HCT116 (cell line): ENCODE measurements at regions not wholly inside any gene's neighbourhood (a gene's known extent, or its start where the extent isn't known, plus 50 kb on each side); places are given as distances from the start of the nearest gene placed in this dataset.

ENCODE experiments used
- ATAC-seq: fragments of 200-7000 bp; cut with Tn5 transposase; 2 replicates; pipeline ENCODE4 v1.9.1; 2020; ENCODE audit warnings: mild to moderate bottlenecking, moderate library complexity
- BruUV-seq: library from RNA; stranded (reverse); fragments of 400-500 nt; replicated peaks from 2 replicates; lab custom pipeline; 2021; lab: Mats Ljungman, UMichigan
- CTCF ChIA-PET: fragments of 300-600 bp; sonication (Branson Sonifier 250); formaldehyde crosslinking; loops from one replicate; lab custom pipeline; 2021; ENCODE audit warnings: antibody characterized with exemption; lab: Charles Lee
- POLR2A ChIA-PET: fragments of 300-600, 350-600 bp; sonication (Branson Sonifier 250); formaldehyde crosslinking; loops from one replicate; lab custom pipeline; 2021; ENCODE audit warnings: antibody characterized with exemption; lab: Charles Lee
- RAD21 ChIA-PET, 2 experiments: fragments of 300-600 bp; sonication (Branson Sonifier 250); formaldehyde crosslinking; loops; one replicate each; lab custom pipeline; 2023; ENCODE audit warnings: low total read pairs in 2 of 2; ENCODE audit not compliant: uncharacterized antibody in 2 of 2, unreplicated experiment in 2 of 2, low non-redundant PET in 1 of 2; lab: Charles Lee
- DNase-seq: peaks from one replicate; pipeline ENCODE4 v3.0.0-alpha.2; 2010; ENCODE audit warnings: low read depth, low spot score
- H2AFZ ChIP-seq: fragments of 200-600 bp; shearing (Covaris generic), sonication (generic); 2 replicates; pipeline ENCODE4 v1.6.1; 2017; ENCODE audit warnings: low read depth, mixed run types, mixed read lengths, antibody characterized with exemption, low read length; ENCODE audit not compliant: poor library complexity, severe bottlenecking
- H3K27ac ChIP-seq: 2 replicates; pipeline ENCODE4 v1.5.1; 2012; ENCODE audit warnings: low read depth, low read length
- H3K27me3 ChIP-seq: fragments of 200-600 bp; sonication (generic); 2 replicates; pipeline ENCODE4 v1.6.1; 2016; ENCODE audit warnings: mixed run types, low read length, mixed read lengths; ENCODE audit not compliant: insufficient read depth
- H3K36me3 ChIP-seq, 2 experiments: fragments of 200-500 bp in 1 of 2; fragments of 200-600 bp in 1 of 2; sonication (Bioruptor generic) in 1 of 2; sonication (generic) in 1 of 2; 2 replicates each; pipeline versions ENCODE4 v1.5.1 to v1.6.1; 2014 to 2016; ENCODE audit warnings: low read length in 2 of 2, inconsistent platforms in 1 of 2, mixed read lengths in 1 of 2, mixed run types in 1 of 2; ENCODE audit not compliant: insufficient read depth in 2 of 2, control insufficient read depth in 1 of 2
- H3K4me1 ChIP-seq, 2 experiments: fragments of 200-600 bp in 1 of 2; sonication (generic) in 1 of 2; 2 replicates each; pipeline versions ENCODE4 v1.5.1 to v1.6.1; 2012 to 2017; ENCODE audit warnings: low read length in 2 of 2, inconsistent platforms in 1 of 2, mild to moderate bottlenecking in 1 of 2, mixed read lengths in 1 of 2, mixed run types in 1 of 2, moderate library complexity in 1 of 2; ENCODE audit not compliant: insufficient read depth in 2 of 2, control insufficient read depth in 1 of 2
- H3K4me2 ChIP-seq: fragments of 200-600 bp; sonication (generic); 2 replicates; pipeline ENCODE4 v1.6.1; 2017; ENCODE audit warnings: mixed run types, low read length, mixed read lengths
- H3K4me3 ChIP-seq, 2 experiments: fragments of 200-600 bp in 1 of 2; sonication (generic) in 1 of 2; replicated peaks in 1 of 2; 2 replicates each; pipeline ENCODE4 v1.5.1; 2011 to 2016; ENCODE audit warnings: low read length in 2 of 2, control low read depth in 1 of 2, low read depth in 1 of 2, mild to moderate bottlenecking in 1 of 2, mixed read lengths in 1 of 2, mixed run types in 1 of 2
- H3K79me2 ChIP-seq: fragments of 200-600 bp; sonication (generic); 2 replicates; pipeline ENCODE4 v1.6.1; 2017; ENCODE audit warnings: mild to moderate bottlenecking, mixed run types, low read length, moderate library complexity, mixed read lengths; ENCODE audit not compliant: insufficient read depth
- H3K9ac ChIP-seq: fragments of 200-600 bp; sonication (generic); 2 replicates; pipeline ENCODE4 v1.6.1; 2016; ENCODE audit warnings: low read length, mixed read lengths
- H3K9me2 ChIP-seq: fragments of 200-600 bp; sonication (generic), shearing (Covaris generic); 2 replicates; pipeline ENCODE4 v1.6.1; 2017; ENCODE audit warnings: mixed run types, mild to moderate bottlenecking, moderate library complexity; ENCODE audit not compliant: insufficient read depth
- H3K9me3 ChIP-seq, 2 experiments: fragments of 200-500 bp in 1 of 2; fragments of 200-600 bp in 1 of 2; sonication (Bioruptor generic) in 1 of 2; sonication (generic) in 1 of 2; 2 replicates each; pipeline ENCODE4 v1.6.1; 2014 to 2017; ENCODE audit warnings: low read length in 2 of 2, mixed read lengths in 2 of 2, inconsistent platforms in 1 of 2, low read depth in 1 of 2, mild to moderate bottlenecking in 1 of 2, mixed run types in 1 of 2, moderate library complexity in 1 of 2; ENCODE audit not compliant: control insufficient read depth in 1 of 2, insufficient read depth in 1 of 2
- H4K20me1 ChIP-seq: fragments of 200-600 bp; sonication (generic), shearing (Covaris generic); 2 replicates; pipeline ENCODE4 v1.6.1; 2017; ENCODE audit warnings: mixed run types, mild to moderate bottlenecking, moderate library complexity; ENCODE audit not compliant: insufficient read depth
- ATF3 ChIP-seq: IDR thresholded peaks from 2 replicates; pipeline ENCODE4 v1.6.1; 2012
- CBX3 ChIP-seq: IDR thresholded peaks from 2 replicates; pipeline ENCODE4 v1.6.1; 2012; ENCODE audit warnings: low read depth
- CTCF ChIP-seq, 3 experiments: fragments of 200-600 bp in 1 of 3; sonication (generic) in 1 of 3; IDR thresholded peaks in 2 of 3; conservative IDR thresholded peaks in 1 of 3; 2 replicates each; pipeline ENCODE4 v1.5.1; 2012 to 2017; ENCODE audit warnings: low read depth in 2 of 3, low read length in 2 of 3, antibody characterized with exemption in 1 of 3, borderline replicate concordance in 1 of 3, control low read depth in 1 of 3, mild to moderate bottlenecking in 1 of 3, mixed read lengths in 1 of 3, mixed run types in 1 of 3, moderate library complexity in 1 of 3; ENCODE audit not compliant: insufficient read depth in 1 of 3
- EGR1 ChIP-seq: IDR thresholded peaks from 2 replicates; pipeline ENCODE4 v1.6.1; 2012; ENCODE audit warnings: low read depth
- ELF1 ChIP-seq: IDR thresholded peaks from 2 replicates; pipeline ENCODE4 v1.6.1; 2012; ENCODE audit warnings: low read depth, borderline replicate concordance
- EZH2 ChIP-seq: fragments of 200-600 bp; sonication (generic); IDR thresholded peaks from 2 replicates; pipeline ENCODE4 v1.6.1; 2017; ENCODE audit warnings: antibody characterized with exemption, mixed run types
- EZH2phosphoT487 ChIP-seq: fragments of 200-600 bp; IDR thresholded peaks from 2 replicates; pipeline ENCODE4 v1.6.1; 2018; ENCODE audit warnings: antibody characterized with exemption, borderline replicate concordance
- JUND ChIP-seq: IDR thresholded peaks from 2 replicates; pipeline ENCODE4 v1.6.1; 2012
- POLR2A ChIP-seq: IDR thresholded peaks from 2 replicates; pipeline ENCODE4 v1.7.0; 2011; ENCODE audit warnings: borderline replicate concordance; ENCODE audit not compliant: insufficient read depth, insufficient read length; ENCODE audit errors: extremely low read depth
- POLR2AphosphoS5 ChIP-seq: IDR thresholded peaks from 2 replicates; pipeline ENCODE4 v1.6.1; 2011; ENCODE audit warnings: mild to moderate bottlenecking, low read depth, low read length, moderate library complexity
- RAD21 ChIP-seq: IDR thresholded peaks from 2 replicates; pipeline ENCODE4 v1.6.1; 2012; ENCODE audit warnings: low read depth, mild to moderate bottlenecking
- SIN3A ChIP-seq: IDR thresholded peaks from 2 replicates; pipeline ENCODE4 v1.6.1; 2012; ENCODE audit warnings: low read depth
- YY1 ChIP-seq: IDR thresholded peaks from 2 replicates; pipeline ENCODE4 v1.6.1; 2011; ENCODE audit warnings: low read length, low read depth, moderate library complexity, mild to moderate bottlenecking; ENCODE audit not compliant: insufficient replicate concordance; ENCODE audit errors: extremely low read depth
- ZBTB33 ChIP-seq: IDR thresholded peaks from 2 replicates; pipeline ENCODE4 v1.6.1; 2011; ENCODE audit warnings: mild to moderate bottlenecking, low read length, moderate library complexity; ENCODE audit not compliant: insufficient replicate concordance; ENCODE audit errors: extremely low read depth
- ZFX ChIP-seq: fragments of 450-650 bp; IDR thresholded peaks from 2 replicates; pipeline ENCODE4 v1.6.1; 2017
- intact Hi-C: fragments of 100-400 bp; cut with micrococcal nuclease; formaldehyde crosslinking; loops from 2 replicates; pipeline ENCODE4 v1.10.0; 2022

- no peak overlapping the region for H3K27ac ChIP-seq
- H3K4me2 ChIP-seq, result no peak overlapping the region
- DNase-seq (no peak), ATAC-seq (no peak)
- H4K20me1 ChIP-seq, result no peaks in the 10 kb centered on the region
- H3K4me3 ChIP-seq, result no peak overlapping the region
- ChIA-PET POLR2A (no interaction called here), CTCF (no interaction called here), RAD21 (no interaction called here)
- H3K9me3 ChIP-seq, result no peaks in the 10 kb centered on the region
- BruUV-seq, result no TSS peak
- no peak overlapping the region for H3K9ac ChIP-seq
- intact Hi-C loops, result no loop called here
- no peaks in the 10 kb centered on the region for H3K4me1 ChIP-seq
- peaks cover 3% of the 10 kb centered on the region; the same call in 1 of the 2 replicates for H3K27me3 ChIP-seq
- no peaks in the 10 kb centered on the region for H3K79me2 ChIP-seq
- no peaks in the 10 kb centered on the region for H3K9me2 ChIP-seq
- TF ChIP-seq JUND (no peak), CTCF (IDR thresholded peaks at IDR 0.05 in 2 of 3, conservative IDR thresholded peaks at IDR 0.05 in 1 of 3; ENCODE audit: borderline replicate concordance in 1 of 3, insufficient read depth in 1 of 3, low read depth in 2 of 3, low read length in 2 of 3) (no peak), ATF3 (no peak), POLR2A (no peak), EGR1 (no peak), ELF1 (no peak), ZFX (no peak), ZBTB33 (no peak), RAD21 (no peak), POLR2AphosphoS5 (no peak), CBX3 (no peak), EZH2phosphoT487 (no peak), YY1 (no peak), EZH2 (no peak), SIN3A (no peak)
- H3K36me3 ChIP-seq, result no peaks in the 10 kb centered on the region
- H2AFZ ChIP-seq, result no peak overlapping the region
Measured at GRCh38 chr4:18128241-18128640, 106.7 kb upstream of the LCORL start.
